Keratinocyte (primary cell): ENCODE measurements at regions not wholly inside any gene's neighbourhood (a gene's known extent, or its start where the extent isn't known, plus 50 kb on each side); places are given as distances from the start of the nearest gene placed in this dataset.

ENCODE experiments used
- CTCF ChIP-seq, 3 experiments: IDR thresholded peaks in 1 of 3; conservative IDR thresholded peaks in 1 of 3; optimal IDR thresholded peaks in 1 of 3; 2 replicates in 2 of 3; 3 replicates in 1 of 3; pipeline versions ENCODE3 to v1.5.1; 2011; ENCODE audit warnings: low read length in 3 of 3, mild to moderate bottlenecking in 3 of 3, moderate library complexity in 2 of 3, control low read depth in 1 of 3, inconsistent platforms in 1 of 3; ENCODE audit not compliant: insufficient read depth in 2 of 3; ENCODE audit errors: extremely low read depth in 1 of 3
- EZH2 ChIP-seq: IDR thresholded peaks from one replicate; pipeline ENCODE4 v1.6.1; 2012; ENCODE audit warnings: inconsistent platforms, mild to moderate bottlenecking, low read length, moderate library complexity

GRCh38 chr11:134746609-134747008, 334.6 kb upstream of the B3GAT1 start:
- TF ChIP-seq CTCF (optimal IDR thresholded peaks at IDR 0.05 in 1 of 3, IDR thresholded peaks at IDR 0.05 in 1 of 3, conservative IDR thresholded peaks at IDR 0.05 in 1 of 3; ENCODE audit: extremely low read depth in 1 of 3, insufficient read depth in 2 of 3, low read length in 3 of 3): no peak
- no peak for TF ChIP-seq EZH2
